H1 (cell line): ENCODE measurements at regions not wholly inside any gene's neighbourhood (a gene's known extent, or its start where the extent isn't known, plus 50 kb on each side); places are given as distances from the start of the nearest gene placed in this dataset.

Experiments used
- CTCF ChIA-PET: fragments of 300-600 bp; sonication (Branson Sonifier 250); formaldehyde crosslinking; loops from one replicate; lab custom pipeline; 2021; ENCODE audit not compliant: partially characterized antibody; lab: Charles Lee
- POLR2A ChIA-PET: fragments of 300-600 bp; sonication (Branson Sonifier 250); formaldehyde crosslinking; loops from one replicate; lab custom pipeline; 2021; ENCODE audit warnings: inconsistent platforms; ENCODE audit not compliant: partially characterized antibody; lab: Charles Lee
- DNase-seq, 2 experiments: peaks; one replicate each; pipeline versions ENCODE4 v3.0.0 to v3.0.0-alpha.2; 2010 to 2022; ENCODE audit warnings: low spot score in 2 of 2, low read depth in 1 of 2, mixed read lengths in 1 of 2
- FAIRE-seq: peaks from 2 replicates; lab custom pipeline; 2011; peaks lifted over from hg19 to GRCh38; lab: Jason Lieb, UNC
- H2AFZ ChIP-seq: 2 replicates; pipeline ENCODE4 v1.8.1; 2012; ENCODE audit warnings: low read length, inconsistent platforms
- H2AK5ac ChIP-seq: 2 replicates; pipeline ENCODE4 v1.6.1; 2013; ENCODE audit warnings: low read depth, low read length
- H2BK120ac ChIP-seq: replicated peaks from 2 replicates; pipeline ENCODE3; 2013; ENCODE audit warnings: low read depth, low read length, inconsistent platforms
- H2BK12ac ChIP-seq: 2 replicates; pipeline ENCODE4 v1.6.1; 2013; ENCODE audit warnings: low read depth, low read length
- H2BK15ac ChIP-seq: 2 replicates; pipeline ENCODE4 v1.6.1; 2013; ENCODE audit warnings: low read length
- H2BK20ac ChIP-seq: 2 replicates; pipeline ENCODE4 v1.6.1; 2013; ENCODE audit warnings: low read length
- H2BK5ac ChIP-seq: 2 replicates; pipeline ENCODE4 v1.6.1; 2013; ENCODE audit warnings: low read depth, low read length
- H3K14ac ChIP-seq: 2 replicates; pipeline ENCODE4 v1.6.1; 2013; ENCODE audit warnings: inconsistent platforms; ENCODE audit not compliant: insufficient read length
- H3K18ac ChIP-seq: 2 replicates; pipeline ENCODE4 v1.6.1; 2013; ENCODE audit warnings: low read length; ENCODE audit errors: extremely low read depth
- H3K23ac ChIP-seq: 2 replicates; pipeline ENCODE4 v1.6.1; 2013; ENCODE audit warnings: inconsistent platforms; ENCODE audit not compliant: insufficient read length
- H3K23me2 ChIP-seq: 2 replicates; pipeline ENCODE4 v1.6.1; 2013; ENCODE audit warnings: low read depth, low read length
- H3K27ac ChIP-seq: 2 replicates; pipeline ENCODE4 v1.6.1; 2011; ENCODE audit warnings: low read depth, low read length, inconsistent platforms
- H3K27me3 ChIP-seq, 4 experiments: replicated peaks in 1 of 4; 1 replicate in 1 of 4; 2 replicates in 3 of 4; pipeline versions ENCODE4 v1.6.1 to v1.8.1; 2011 to 2013; ENCODE audit warnings: low read length in 3 of 4, mild to moderate bottlenecking in 3 of 4, inconsistent platforms in 2 of 4, mixed read lengths in 2 of 4, moderate library complexity in 1 of 4; ENCODE audit not compliant: control insufficient read depth in 3 of 4, insufficient read depth in 3 of 4; ENCODE audit errors: extremely low read depth in 1 of 4
- H3K36me3 ChIP-seq, 4 experiments: 2 replicates each; pipeline versions ENCODE4 v1.6.1 to v1.8.1; 2011 to 2013; ENCODE audit warnings: mild to moderate bottlenecking in 4 of 4, low read length in 3 of 4, moderate library complexity in 2 of 4, control low read depth in 1 of 4, inconsistent platforms in 1 of 4; ENCODE audit not compliant: insufficient read depth in 4 of 4, control insufficient read depth in 2 of 4
- H3K4ac ChIP-seq: replicated peaks from 2 replicates; pipeline ENCODE3; 2013; ENCODE audit warnings: low read length, low read depth, mixed read lengths, inconsistent platforms; ENCODE audit not compliant: insufficient read length
- H3K4me1 ChIP-seq, 4 experiments: replicated peaks in 1 of 4; 1 replicate in 1 of 4; 2 replicates in 3 of 4; pipeline versions ENCODE4 v1.6.1 to v1.8.1; 2011 to 2013; ENCODE audit warnings: low read length in 3 of 4, inconsistent platforms in 2 of 4, mixed read lengths in 1 of 4; ENCODE audit not compliant: insufficient read depth in 4 of 4, control insufficient read depth in 3 of 4
- H3K4me2 ChIP-seq, 2 experiments: 2 replicates each; pipeline versions ENCODE4 v1.6.1 to v1.8.1; 2011 to 2013; ENCODE audit warnings: low read depth in 2 of 2, low read length in 2 of 2, control low read depth in 1 of 2, inconsistent platforms in 1 of 2, mild to moderate bottlenecking in 1 of 2; ENCODE audit not compliant: insufficient read depth in 1 of 2
- H3K4me3 ChIP-seq, 4 experiments: fragments of 200-600, 300-600 bp in 1 of 4; sonication (generic), shearing (Covaris generic), sonication (Bioruptor Twin) in 1 of 4; 2 replicates each; pipeline versions ENCODE4 v1.5.1 to v1.8.1; 2011 to 2016; ENCODE audit warnings: low read length in 4 of 4, low read depth in 3 of 4, control low read depth in 2 of 4, inconsistent platforms in 2 of 4, mild to moderate bottlenecking in 2 of 4, mixed read lengths in 1 of 4, moderate library complexity in 1 of 4; ENCODE audit not compliant: insufficient read depth in 2 of 4; ENCODE audit errors: extremely low read depth in 1 of 4
- H3K56ac ChIP-seq: replicated peaks from 2 replicates; pipeline ENCODE3; 2013; ENCODE audit warnings: low read depth, mild to moderate bottlenecking, mixed read lengths, low read length, inconsistent platforms; ENCODE audit not compliant: insufficient read length
- H3K79me1 ChIP-seq: 2 replicates; pipeline ENCODE4 v1.6.1; 2013; ENCODE audit warnings: low read depth, low read length, control low read depth
- H3K79me2 ChIP-seq, 2 experiments: 2 replicates each; pipeline versions ENCODE4 v1.6.1 to v1.8.1; 2012 to 2013; ENCODE audit warnings: low read length in 2 of 2, mild to moderate bottlenecking in 2 of 2, inconsistent platforms in 1 of 2; ENCODE audit not compliant: insufficient read depth in 2 of 2, control insufficient read depth in 1 of 2
- H3K9ac ChIP-seq, 4 experiments: replicated peaks in 1 of 4; 1 replicate in 1 of 4; 2 replicates in 3 of 4; pipeline versions ENCODE4 v1.6.1 to v1.8.1; 2011 to 2013; ENCODE audit warnings: low read depth in 3 of 4, low read length in 3 of 4, control low read depth in 2 of 4, mild to moderate bottlenecking in 2 of 4, moderate library complexity in 2 of 4, inconsistent platforms in 1 of 4; ENCODE audit errors: extremely low read depth in 1 of 4
- H3K9me3 ChIP-seq, 2 experiments: 2 replicates each; pipeline versions ENCODE4 v1.6.1 to v1.8.1; 2012 to 2013; ENCODE audit warnings: mild to moderate bottlenecking in 2 of 2, moderate library complexity in 2 of 2, control low read depth in 1 of 2, inconsistent platforms in 1 of 2, low read depth in 1 of 2, low read length in 1 of 2, mixed read lengths in 1 of 2; ENCODE audit not compliant: insufficient read depth in 2 of 2
- H4K20me1 ChIP-seq, 2 experiments: replicated peaks in 1 of 2; 2 replicates each; pipeline versions ENCODE3 to v1.8.1; 2011 to 2013; ENCODE audit warnings: inconsistent platforms in 2 of 2, low read length in 2 of 2, mild to moderate bottlenecking in 1 of 2; ENCODE audit not compliant: insufficient read depth in 2 of 2, control insufficient read depth in 1 of 2
- H4K5ac ChIP-seq: 2 replicates; pipeline ENCODE4 v1.6.1; 2013; ENCODE audit warnings: low read length, low read depth, mixed read lengths, inconsistent platforms; ENCODE audit not compliant: insufficient read length
- H4K8ac ChIP-seq: 2 replicates; pipeline ENCODE4 v1.8.0; 2013; ENCODE audit warnings: mild to moderate bottlenecking, moderate library complexity, low read length, inconsistent platforms; ENCODE audit not compliant: insufficient read depth; ENCODE audit errors: extremely low read depth
- H4K91ac ChIP-seq: replicated peaks from 2 replicates; pipeline ENCODE3; 2013; ENCODE audit warnings: low read length, mixed read lengths, inconsistent platforms; ENCODE audit not compliant: insufficient read length
- ASH2L ChIP-seq: fragments of 200-600, 300-600 bp; sonication (generic); IDR thresholded peaks from one replicate; pipeline ENCODE4 v1.7.1; 2017; ENCODE audit warnings: low read length
- ATF2 ChIP-seq: IDR thresholded peaks from 2 replicates; pipeline ENCODE4 v1.6.1; 2012; ENCODE audit warnings: low read length, inconsistent platforms
- BRCA1 ChIP-seq: IDR thresholded peaks from 2 replicates; pipeline ENCODE4 v1.6.1; 2012; ENCODE audit warnings: low read depth, low read length, improper control_type of control experiment
- CBX5 ChIP-seq: fragments of 300-800, 300-1000 bp; sonication (generic); IDR thresholded peaks from 2 replicates; pipeline ENCODE4 v1.7.1; 2016; ENCODE audit warnings: antibody characterized with exemption, low read length, low read depth
- CHD2 ChIP-seq: IDR thresholded peaks from 2 replicates; pipeline ENCODE4 v1.6.1; 2012; ENCODE audit warnings: low read length, improper control_type of control experiment
- EZH2 ChIP-seq: fragments of 200-600 bp; sonication (generic); IDR thresholded peaks from 2 replicates; pipeline ENCODE4 v1.7.1; 2012; ENCODE audit warnings: low read depth, mild to moderate bottlenecking, moderate library complexity, low read length, inconsistent platforms; ENCODE audit not compliant: severe bottlenecking
- KDM1A ChIP-seq: fragments of 200-600, 300-600 bp; sonication (generic); IDR thresholded peaks from 2 replicates; pipeline ENCODE4 v1.7.1; 2016; ENCODE audit warnings: mild to moderate bottlenecking, low read length, borderline replicate concordance
- POLR2AphosphoS5 ChIP-seq: IDR thresholded peaks from 2 replicates; pipeline ENCODE4 v1.6.1; 2011; ENCODE audit warnings: low read depth, low read length
- POU5F1 ChIP-seq: IDR thresholded peaks from 2 replicates; pipeline ENCODE4 v1.6.1; 2011; ENCODE audit warnings: low read depth, mild to moderate bottlenecking, low read length, moderate library complexity
- RBBP5 ChIP-seq: IDR thresholded peaks from 2 replicates; pipeline ENCODE4 v1.7.1; 2012; ENCODE audit warnings: low read depth, mild to moderate bottlenecking, inconsistent platforms, low read length, moderate library complexity, borderline replicate concordance
- RXRA ChIP-seq: IDR thresholded peaks from 2 replicates; pipeline ENCODE4 v1.6.1; 2011; ENCODE audit warnings: low read depth, mild to moderate bottlenecking, low read length, moderate library complexity; ENCODE audit not compliant: insufficient read depth
- TAF1 ChIP-seq: IDR thresholded peaks from 2 replicates; pipeline ENCODE4 v1.6.1; 2011; ENCODE audit warnings: mild to moderate bottlenecking, low read depth, low read length
- TAF7 ChIP-seq: optimal IDR thresholded peaks from 2 replicates; pipeline ENCODE3; 2011; ENCODE audit warnings: low read depth, mild to moderate bottlenecking, inconsistent platforms, low read length, moderate library complexity, borderline replicate concordance
- TCF12 ChIP-seq: IDR thresholded peaks from 2 replicates; pipeline ENCODE4 v1.6.1; 2011; ENCODE audit warnings: low read depth, mild to moderate bottlenecking, low read length
- WGBS, 2 experiments: shearing (Covaris generic) in 1 of 2; methylation state at CpG; one replicate each; pipeline versions ENCODE4 v1.1.6 to v1.1.7; 2013 to 2015; ENCODE audit warnings: low lambda C conversion rate in 2 of 2, mixed read lengths in 2 of 2, inconsistent platforms in 1 of 2, low coverage in 1 of 2, missing lambda C conversion rate in 1 of 2; ENCODE audit not compliant: insufficient replicate concordance in 2 of 2, insufficient coverage in 1 of 2, insufficient read length in 1 of 2; ENCODE audit errors: extremely low coverage in 1 of 2, missing lambda C conversion rate in 1 of 2; 5-methylcytosine and 5-hydroxymethylcytosine counted together

GRCh38 chr12:77122236-77122635 is 56.9 kb upstream of the E2F7 start:
- Histone ChIP-seq H3K36me3 (no peaks in the 10 kb centered on the region), H2BK5ac (no peak overlapping the region), H3K27ac (no peak overlapping the region), H2BK12ac (no peak overlapping the region), H2BK20ac (no peak overlapping the region), H2AK5ac (no peak overlapping the region), H3K79me2 (no peaks in the 10 kb centered on the region), H3K14ac (no peak overlapping the region), H3K18ac (no peak overlapping the region), H2AFZ (no peak overlapping the region), H3K9me3 (no peaks in the 10 kb centered on the region), H4K8ac (no peak overlapping the region), H3K4me3 (no peak overlapping the region), H2BK120ac (no peak overlapping the region), H3K9ac (no peak overlapping the region), H3K27me3 (no peaks in the 10 kb centered on the region), H4K91ac (no peak overlapping the region), H3K4me1 (no peaks in the 10 kb centered on the region), H4K5ac (no peak overlapping the region), H3K56ac (no peak overlapping the region), H3K23ac (no peak overlapping the region), H3K23me2 (no peaks in the 10 kb centered on the region), H3K4ac (no peak overlapping the region), H4K20me1 (no peaks in the 10 kb centered on the region), H3K4me2 (no peak overlapping the region), H2BK15ac (no peak overlapping the region), H3K79me1 (no peaks in the 10 kb centered on the region)
- ChIA-PET CTCF (interaction anchor here (1.2 kb wide), 1 partner anchor 128 kb away, joined by 3 read pairs; no protein-coding TSS in a partner anchor), POLR2A (no interaction called here)
- no peak for DNase-seq
- 80% methylated on average over 4 of the region's 4 CpGs; no CpG with 5 or more reads in 1 of the 2 experiments for WGBS, 2 experiments
- FAIRE-seq = no peak
- TF ChIP-seq POU5F1 = no peak
- no peak for TF ChIP-seq CHD2
- TF ChIP-seq POLR2AphosphoS5 = no peak
- TF ChIP-seq EZH2 = no peak
- no peak for TF ChIP-seq TAF1
- TF ChIP-seq RXRA = no peak
- TF ChIP-seq RBBP5 = no peak
- TF ChIP-seq TAF7 = no peak
- no peak for TF ChIP-seq KDM1A
- no peak for TF ChIP-seq TCF12
- TF ChIP-seq ATF2 = no peak
- TF ChIP-seq ASH2L = no peak
- TF ChIP-seq CBX5 = no peak
- TF ChIP-seq BRCA1 = no peak
